HepG2 (cell line): ENCODE measurements at regions not wholly inside any gene's neighbourhood (a gene's known extent, or its start where the extent isn't known, plus 50 kb on each side); places are given as distances from the start of the nearest gene placed in this dataset.

Source experiments
- CSRNP1 ChIP-seq: sonication (generic); formaldehyde crosslinking; IDR thresholded peaks from 2 replicates; pipeline ENCODE4 v1.8.1; 2023; ENCODE audit warnings: mild to moderate bottlenecking, missing genetic modification reagents
- ETV5 ChIP-seq: IDR thresholded peaks from 2 replicates; pipeline ENCODE4 v1.6.1; 2018; ENCODE audit warnings: missing biosample characterization, missing genetic modification reagents, inconsistent platforms, borderline replicate concordance
- FOSL2 ChIP-seq: sonication (generic); formaldehyde crosslinking; IDR thresholded peaks from 2 replicates; pipeline ENCODE4 v1.4.0; 2020; ENCODE audit warnings: missing genetic modification reagents
- FOXJ3 ChIP-seq: sonication (generic); formaldehyde crosslinking; IDR thresholded peaks from 2 replicates; pipeline ENCODE4 v1.4.0; 2020; ENCODE audit warnings: missing genetic modification reagents, mild to moderate bottlenecking, borderline replicate concordance
- HNRNPLL ChIP-seq: fragments of 200-400 bp; formaldehyde crosslinking; IDR thresholded peaks from 2 replicates; pipeline ENCODE4 v1.6.1; 2017; ENCODE audit warnings: mild to moderate bottlenecking, low read depth, low read length; ENCODE audit not compliant: poor library complexity, severe bottlenecking
- MAZ ChIP-seq, 2 experiments: sonication (generic) in 1 of 2; formaldehyde crosslinking in 1 of 2; IDR thresholded peaks; 2 replicates each; pipeline versions ENCODE4 v1.5.0 to v1.6.1; 2012 to 2020; ENCODE audit warnings: low read depth in 2 of 2, mild to moderate bottlenecking in 2 of 2, borderline replicate concordance in 1 of 2, improper control_type of control experiment in 1 of 2, low read length in 1 of 2, missing genetic modification reagents in 1 of 2, moderate library complexity in 1 of 2
- NR2F6 ChIP-seq, 2 experiments: IDR thresholded peaks; 2 replicates each; pipeline ENCODE4 v1.6.1; 2016; ENCODE audit warnings: antibody characterized with exemption in 1 of 2, mild to moderate bottlenecking in 1 of 2
- PHF20 ChIP-seq: sonication (generic); formaldehyde crosslinking; IDR thresholded peaks from 2 replicates; pipeline ENCODE4 v1.5.0; 2020; ENCODE audit warnings: mild to moderate bottlenecking, missing genetic modification reagents
- POLR2AphosphoS5 ChIP-seq: IDR thresholded peaks from 2 replicates; pipeline ENCODE4 v1.6.1; 2012; ENCODE audit warnings: low read depth, low read length
- SMARCE1 ChIP-seq: fragments of 450-650 bp; IDR thresholded peaks from 2 replicates; pipeline ENCODE4 v1.6.1; 2017; ENCODE audit warnings: borderline replicate concordance
- SMYD3 ChIP-seq: sonication (generic); formaldehyde crosslinking; IDR thresholded peaks from 2 replicates; pipeline ENCODE4 v1.8.1; 2023; ENCODE audit warnings: mild to moderate bottlenecking, missing genetic modification reagents
- SP140L ChIP-seq: sonication (generic); formaldehyde crosslinking; IDR thresholded peaks from 2 replicates; pipeline ENCODE4 v1.4.0; 2020; ENCODE audit warnings: missing genetic modification reagents, borderline replicate concordance
- ZBTB20 ChIP-seq: sonication (generic); formaldehyde crosslinking; IDR thresholded peaks from 2 replicates; pipeline ENCODE4 v1.8.1; 2023; ENCODE audit warnings: missing genetic modification reagents, low read depth, mild to moderate bottlenecking, borderline replicate concordance
- ZFP90 ChIP-seq: sonication (generic); formaldehyde crosslinking; IDR thresholded peaks from 2 replicates; pipeline ENCODE4 v1.8.0; 2022; ENCODE audit warnings: missing genetic modification reagents, mild to moderate bottlenecking, inconsistent platforms, borderline replicate concordance
- ZNF407 ChIP-seq: sonication (generic); formaldehyde crosslinking; IDR thresholded peaks from one replicate; pipeline ENCODE4 v1.5.1; 2020; ENCODE audit warnings: mild to moderate bottlenecking, missing genetic modification reagents; ENCODE audit errors: not compliant biosample characterization
- ZNF614 ChIP-seq: IDR thresholded peaks from 2 replicates; pipeline ENCODE4 v1.6.1; 2018; ENCODE audit warnings: missing biosample characterization, missing genetic modification reagents, inconsistent platforms, borderline replicate concordance
- ZNF670 ChIP-seq: sonication (generic); formaldehyde crosslinking; IDR thresholded peaks from 2 replicates; pipeline ENCODE4 v1.8.0; 2022; ENCODE audit warnings: mild to moderate bottlenecking, missing genetic modification reagents, borderline replicate concordance
- ZNF839 ChIP-seq: sonication (generic); formaldehyde crosslinking; IDR thresholded peaks from 2 replicates; pipeline ENCODE4 v1.4.0; 2020; ENCODE audit warnings: missing genetic modification reagents, mild to moderate bottlenecking, borderline replicate concordance

- TF ChIP-seq ZNF407 (CRISPR knock-in tag) (no peak), ZFP90 (CRISPR knock-in tag) (no peak), ETV5 (CRISPR knock-in tag) (peak; percentile 83; the same call in 1 of the 2 replicates), FOXJ3 (CRISPR knock-in tag) (peak; percentile 78; the same call in 1 of the 2 replicates), HNRNPLL (no peak), PHF20 (CRISPR knock-in tag) (peak; percentile 36; the same call in 1 of the 2 replicates), CSRNP1 (CRISPR knock-in tag) (no peak), ZBTB20 (CRISPR knock-in tag) (0 out of 2 replicates have a peak, but pooled peaks have one; percentile 31), ZNF670 (CRISPR knock-in tag) (0 out of 2 replicates have a peak, but pooled peaks have one; percentile 43), SMYD3 (CRISPR knock-in tag) (no peak), FOSL2 (CRISPR knock-in tag) (peak; percentile 38; the same call in 1 of the 2 replicates), ZNF839 (CRISPR knock-in tag) (no peak), SP140L (CRISPR knock-in tag) (no peak), NR2F6 (IDR thresholded peaks at IDR 0.05) (peak; percentile 57; the same call in 1 of the 2 replicates), NR2F6 (CRISPR knock-in tag; IDR thresholded peaks at IDR 0.05) (peak; percentile 48; the same call in 1 of the 2 replicates), MAZ (IDR thresholded peaks at IDR 0.05; ENCODE audit: borderline replicate concordance, low read depth, low read length) (peak; percentile 24; the same call in 1 of the 2 replicates), MAZ (CRISPR knock-in tag; IDR thresholded peaks at IDR 0.05; ENCODE audit: low read depth) (no peak), ZNF614 (CRISPR knock-in tag) (0 out of 2 replicates have a peak, but pooled peaks have one; percentile 37), SMARCE1 (no peak), POLR2AphosphoS5 (no peak)
These were observed 453.3 kb downstream of the KIF16B start (continued) for GRCh38 chr20:16119909-16120308.
